ENCODE measurements at regions not wholly inside any gene's neighbourhood (a gene's known extent, or its start where the extent isn't known, plus 50 kb on each side); places are given as distances from the start of the nearest gene placed in this dataset.

DNA sequence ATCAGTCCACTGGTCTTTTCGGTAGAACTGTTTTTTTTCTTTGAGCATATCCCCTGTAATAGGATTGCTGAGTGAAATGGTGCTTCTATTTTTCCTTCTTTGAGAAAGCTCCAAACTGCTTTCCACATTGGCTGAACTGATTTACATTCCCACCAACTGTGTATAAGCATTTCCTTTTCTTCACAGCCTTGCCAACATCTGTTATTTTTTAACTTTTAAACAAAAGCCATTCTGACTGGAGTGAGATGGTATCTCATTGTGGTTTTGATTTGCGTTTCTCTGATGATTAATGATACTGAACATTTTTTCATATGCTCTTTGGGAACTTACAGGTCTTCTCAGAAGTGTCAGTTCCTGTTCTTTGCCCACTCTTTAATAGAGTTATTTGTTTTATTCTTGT is 764.7 kb downstream of the MTRR start:
- Histone ChIP-seq H3K4me1 (no peaks in the 10 kb centered on the region), H3K36me3 (no peaks in the 10 kb centered on the region), H3K27me3 (no peaks in the 10 kb centered on the region), H3K4me3 (no peak overlapping the region), H3K9me3 (no peaks in the 10 kb centered on the region), H3K27ac (no peak overlapping the region)
- no peak for DNase-seq (ENCODE audit: low spot score in 2 of 2)
- 27% methylated on average over 2 of the region's 2 CpGs for WGBS
- TF ChIP-seq POLR2A (IDR thresholded peaks at IDR 0.05) (no peak), EP300 (IDR thresholded peaks at IDR 0.05) (no peak), POLR2AphosphoS5 (IDR thresholded peaks at IDR 0.05) (no peak)
- TF ChIP-seq, protein P1, sequence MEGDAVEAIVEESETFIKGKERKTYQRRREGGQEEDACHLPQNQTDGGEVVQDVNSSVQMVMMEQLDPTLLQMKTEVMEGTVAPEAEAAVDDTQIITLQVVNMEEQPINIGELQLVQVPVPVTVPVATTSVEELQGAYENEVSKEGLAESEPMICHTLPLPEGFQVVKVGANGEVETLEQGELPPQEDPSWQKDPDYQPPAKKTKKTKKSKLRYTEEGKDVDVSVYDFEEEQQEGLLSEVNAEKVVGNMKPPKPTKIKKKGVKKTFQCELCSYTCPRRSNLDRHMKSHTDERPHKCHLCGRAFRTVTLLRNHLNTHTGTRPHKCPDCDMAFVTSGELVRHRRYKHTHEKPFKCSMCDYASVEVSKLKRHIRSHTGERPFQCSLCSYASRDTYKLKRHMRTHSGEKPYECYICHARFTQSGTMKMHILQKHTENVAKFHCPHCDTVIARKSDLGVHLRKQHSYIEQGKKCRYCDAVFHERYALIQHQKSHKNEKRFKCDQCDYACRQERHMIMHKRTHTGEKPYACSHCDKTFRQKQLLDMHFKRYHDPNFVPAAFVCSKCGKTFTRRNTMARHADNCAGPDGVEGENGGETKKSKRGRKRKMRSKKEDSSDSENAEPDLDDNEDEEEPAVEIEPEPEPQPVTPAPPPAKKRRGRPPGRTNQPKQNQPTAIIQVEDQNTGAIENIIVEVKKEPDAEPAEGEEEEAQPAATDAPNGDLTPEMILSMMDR (IDR thresholded peaks at IDR 0.05): no peak

DNA sequence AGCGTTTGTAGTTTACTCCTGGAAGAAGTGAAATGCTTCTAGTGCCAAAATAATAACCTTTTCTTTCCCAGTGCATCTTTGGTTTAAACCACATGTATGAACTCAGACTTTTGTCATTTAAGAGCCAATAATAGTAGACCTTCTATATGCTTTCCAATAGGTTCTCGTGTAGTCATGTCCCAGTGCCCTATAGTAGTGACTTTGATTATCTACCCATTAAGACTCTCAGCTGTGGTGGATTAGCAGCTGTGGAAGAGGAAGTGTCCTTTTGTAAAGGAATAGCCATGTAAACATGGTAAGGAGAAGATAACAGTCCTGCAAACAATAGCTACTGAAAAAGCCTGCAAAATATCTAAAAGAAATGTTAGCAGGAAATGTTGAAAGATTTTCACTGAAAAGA is 765.3 kb downstream of the MTRR start:
- Histone ChIP-seq H3K4me3 (no peak overlapping the region), H3K27ac (no peak overlapping the region), H3K27me3 (no peaks in the 10 kb centered on the region), H3K9me3 (no peaks in the 10 kb centered on the region), H3K4me1 (no peaks in the 10 kb centered on the region), H3K36me3 (no peaks in the 10 kb centered on the region)
- TF ChIP-seq POLR2A (IDR thresholded peaks at IDR 0.05) (no peak), POLR2AphosphoS5 (IDR thresholded peaks at IDR 0.05) (no peak), EP300 (IDR thresholded peaks at IDR 0.05) (no peak)
- TF ChIP-seq, protein P1 (IDR thresholded peaks at IDR 0.05): no peak
- 54% methylated on average over 2 of the region's 2 CpGs for WGBS
- DNase-seq (ENCODE audit: low spot score in 2 of 2): no peak

DNA sequence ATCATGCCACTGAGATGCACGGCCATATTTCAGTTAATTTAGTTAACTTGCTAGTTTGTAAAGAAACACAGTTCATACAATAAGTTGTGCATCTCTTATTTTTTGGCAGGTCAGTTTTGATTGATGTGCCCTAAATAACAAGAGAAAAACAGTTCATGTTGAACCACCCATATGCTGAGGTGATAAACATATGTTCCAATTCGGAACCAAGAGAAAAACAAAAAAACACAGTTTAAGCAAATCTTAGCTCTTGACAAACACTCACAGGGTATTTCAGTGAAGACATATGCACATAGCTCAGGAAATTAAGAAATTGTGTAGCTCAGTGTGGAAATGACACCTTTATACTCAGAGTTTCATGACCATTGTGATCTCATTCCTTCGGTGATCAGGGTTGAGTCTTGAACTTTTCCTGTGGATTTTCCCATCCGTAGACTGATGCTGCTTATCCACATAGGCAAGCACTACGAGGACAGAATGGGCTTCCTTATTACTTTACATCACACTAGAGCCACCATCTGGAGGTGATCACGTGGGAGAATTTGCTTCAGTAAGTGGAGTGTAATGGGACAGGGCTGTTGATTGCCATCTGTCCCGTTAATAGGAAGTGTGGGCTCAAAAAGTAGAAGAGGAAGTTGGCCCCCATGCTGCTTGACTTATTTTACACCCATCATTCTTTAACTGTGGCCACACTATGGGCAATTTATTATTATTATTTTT is 773.0 kb downstream of the MTRR start:
- 84% methylated on average over 7 of the region's 7 CpGs for WGBS
- TF ChIP-seq POLR2A (IDR thresholded peaks at IDR 0.05) (no peak), EP300 (IDR thresholded peaks at IDR 0.05) (no peak), POLR2AphosphoS5 (IDR thresholded peaks at IDR 0.05) (no peak)
- TF ChIP-seq, protein P1 (IDR thresholded peaks at IDR 0.05): no peak
- H3K4me3 ChIP-seq: no peak overlapping the region
- H3K27me3 ChIP-seq: no peaks in the 10 kb centered on the region
- H3K27ac ChIP-seq: no peak overlapping the region
- no peaks in the 10 kb centered on the region for H3K9me3 ChIP-seq
- no peaks in the 10 kb centered on the region for H3K4me1 ChIP-seq
- H3K36me3 ChIP-seq: no peaks in the 10 kb centered on the region
- no peak for DNase-seq (ENCODE audit: low spot score in 2 of 2)

DNA sequence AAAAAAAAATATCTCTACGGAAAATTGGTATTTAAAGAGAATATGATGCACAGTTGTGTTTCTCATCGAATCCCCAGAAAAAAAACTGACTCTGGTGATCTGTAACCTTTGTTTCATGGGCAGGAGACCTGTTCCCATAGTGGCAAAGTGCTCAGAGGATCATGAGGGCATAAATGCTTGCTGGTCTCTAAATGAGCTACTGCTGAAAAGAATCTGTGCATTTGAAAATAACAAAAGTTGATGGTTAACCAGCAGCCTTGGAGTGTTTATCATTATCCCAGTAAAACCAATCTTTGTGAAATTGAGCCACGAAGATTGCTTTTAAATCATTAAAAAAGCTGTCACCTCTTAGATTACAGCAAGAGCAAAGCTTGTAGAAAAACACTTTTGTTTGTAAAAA is 775.4 kb downstream of the MTRR start:
- no peak overlapping the region for H3K4me3 ChIP-seq

DNA sequence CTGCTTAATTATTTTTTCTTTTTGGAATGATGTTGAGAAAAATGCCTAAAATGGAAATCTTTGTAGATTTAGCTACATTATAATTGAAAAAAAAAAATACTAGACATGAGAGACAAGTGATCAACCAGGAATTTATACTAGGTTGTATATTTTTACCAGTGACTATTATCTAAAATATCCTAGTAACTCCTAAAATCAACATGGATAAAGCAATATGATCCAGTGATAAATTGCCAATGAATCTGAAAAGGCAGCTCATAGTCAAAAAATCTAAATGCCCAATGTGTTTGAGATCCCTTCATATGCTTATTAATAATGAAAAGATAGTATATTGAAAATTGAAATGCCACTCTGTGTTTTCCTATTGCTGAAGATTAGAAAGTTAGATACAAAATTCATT is 778.2 kb downstream of the MTRR start:
- TF ChIP-seq, protein P1 (IDR thresholded peaks at IDR 0.05): no peak
- no peak for TF ChIP-seq POLR2A (IDR thresholded peaks at IDR 0.05)
- no peak for TF ChIP-seq EP300 (IDR thresholded peaks at IDR 0.05)
- TF ChIP-seq POLR2AphosphoS5 (IDR thresholded peaks at IDR 0.05): no peak
- Histone ChIP-seq H3K4me1 (no peaks in the 10 kb centered on the region), H3K27me3 (no peaks in the 10 kb centered on the region), H3K27ac (no peak overlapping the region), H3K36me3 (no peaks in the 10 kb centered on the region), H3K9me3 (no peaks in the 10 kb centered on the region), H3K4me3 (no peak overlapping the region)
- DNase-seq (ENCODE audit: low spot score in 2 of 2): no peak

More for the DNA sequence above, 775.4 kb downstream of the MTRR start:
- no peaks in the 10 kb centered on the region for H3K9me3 ChIP-seq
- H3K36me3 ChIP-seq: no peaks in the 10 kb centered on the region
- H3K4me1 ChIP-seq: no peaks in the 10 kb centered on the region
- 72% methylated on average over 3 of the region's 3 CpGs for WGBS
- TF ChIP-seq POLR2AphosphoS5 (IDR thresholded peaks at IDR 0.05) (no peak), EP300 (IDR thresholded peaks at IDR 0.05) (no peak), POLR2A (IDR thresholded peaks at IDR 0.05) (no peak)
- TF ChIP-seq, protein P1 (IDR thresholded peaks at IDR 0.05): no peak
- DNase-seq (ENCODE audit: low spot score in 2 of 2): no peak
- H3K27me3 ChIP-seq: no peaks in the 10 kb centered on the region
- H3K27ac ChIP-seq: no peak overlapping the region
